ENCODE measurements at regions not wholly inside any gene's neighbourhood (a gene's known extent, or its start where the extent isn't known, plus 50 kb on each side); places are given as distances from the start of the nearest gene placed in this dataset.

- no peak for TF ChIP-seq POLR2A (IDR thresholded peaks at IDR 0.05; ENCODE audit: low read depth, low read length)
- no peak for TF ChIP-seq POLR2AphosphoS5 (IDR thresholded peaks at IDR 0.05; ENCODE audit: low read depth, low read length)
- TF ChIP-seq TAF1 (IDR thresholded peaks at IDR 0.05; ENCODE audit: low read depth, low read length), result no peak
- TF ChIP-seq POU2F2 (IDR thresholded peaks at IDR 0.05; ENCODE audit: low read depth, low read length), result no peak
Measured at GRCh38 chr12:91326058-91327027, 143.7 kb upstream of the DCN start.

Measured in GM12891 (cell line).